Liver (tissue), 3 donors: ENCODE measurements at regions not wholly inside any gene's neighbourhood (a gene's known extent, or its start where the extent isn't known, plus 50 kb on each side); places are given as distances from the start of the nearest gene placed in this dataset.

ENCODE experiments used
- FOXA2 ChIP-seq: IDR thresholded peaks from 2 replicates; pipeline ENCODE4 v1.6.1; 2016; ENCODE audit warnings: antibody characterized with exemption
- GABPA ChIP-seq, 2 donors: IDR thresholded peaks in 1 of 2; conservative IDR thresholded peaks in 1 of 2; 2 replicates each; pipeline ENCODE4 v1.6.1; 2016; ENCODE audit warnings: antibody characterized with exemption in 2 of 2, mild to moderate bottlenecking in 1 of 2, moderate library complexity in 1 of 2
- HNF4G ChIP-seq: IDR thresholded peaks from 2 replicates; pipeline ENCODE4 v1.6.1; 2016; ENCODE audit warnings: antibody characterized with exemption
- JUND ChIP-seq, 2 donors: IDR thresholded peaks; 2 replicates each; pipeline ENCODE4 v1.6.1; 2016; ENCODE audit warnings: antibody characterized with exemption in 2 of 2
- NR2F2 ChIP-seq: IDR thresholded peaks from 2 replicates; pipeline ENCODE4 v1.6.1; 2016; ENCODE audit warnings: antibody characterized with exemption
- RAD21 ChIP-seq, 2 donors: IDR thresholded peaks; 2 replicates each; pipeline ENCODE4 v1.6.1; 2016; ENCODE audit warnings: antibody characterized with exemption in 2 of 2, mild to moderate bottlenecking in 2 of 2
- RXRA ChIP-seq, 2 donors: IDR thresholded peaks; 2 replicates each; pipeline ENCODE4 v1.6.1; 2017 to 2018; ENCODE audit warnings: antibody characterized with exemption in 2 of 2, mild to moderate bottlenecking in 1 of 2
- SP1 ChIP-seq: IDR thresholded peaks from 2 replicates; pipeline ENCODE4 v1.6.1; 2018; ENCODE audit warnings: antibody characterized with exemption, mild to moderate bottlenecking
- TAF1 ChIP-seq: conservative IDR thresholded peaks from 2 replicates; pipeline ENCODE4 v1.6.1; 2016; ENCODE audit warnings: antibody characterized with exemption, mild to moderate bottlenecking
- YY1 ChIP-seq: IDR thresholded peaks from 2 replicates; pipeline ENCODE4 v1.6.1; 2016; ENCODE audit warnings: antibody characterized with exemption, mild to moderate bottlenecking
- TF ChIP-seq, protein P1 (sequence below): fragments of 150-350 bp; IDR thresholded peaks from 2 replicates; pipeline ENCODE4 v1.5.1; 2017; ENCODE audit warnings: improper control_type of control experiment, low read depth, low read length; ENCODE audit not compliant: missing input control
- TF ChIP-seq, protein P2 (sequence below): IDR thresholded peaks from 2 replicates; pipeline ENCODE4 v1.6.1; 2016; ENCODE audit warnings: antibody characterized with exemption, mild to moderate bottlenecking
- TF ChIP-seq, protein P3 (sequence below): IDR thresholded peaks from 2 replicates; pipeline ENCODE4 v1.6.1; 2016; ENCODE audit warnings: antibody characterized with exemption
- donor health status: healthy.
- donor health status: healthy.

DNA sequence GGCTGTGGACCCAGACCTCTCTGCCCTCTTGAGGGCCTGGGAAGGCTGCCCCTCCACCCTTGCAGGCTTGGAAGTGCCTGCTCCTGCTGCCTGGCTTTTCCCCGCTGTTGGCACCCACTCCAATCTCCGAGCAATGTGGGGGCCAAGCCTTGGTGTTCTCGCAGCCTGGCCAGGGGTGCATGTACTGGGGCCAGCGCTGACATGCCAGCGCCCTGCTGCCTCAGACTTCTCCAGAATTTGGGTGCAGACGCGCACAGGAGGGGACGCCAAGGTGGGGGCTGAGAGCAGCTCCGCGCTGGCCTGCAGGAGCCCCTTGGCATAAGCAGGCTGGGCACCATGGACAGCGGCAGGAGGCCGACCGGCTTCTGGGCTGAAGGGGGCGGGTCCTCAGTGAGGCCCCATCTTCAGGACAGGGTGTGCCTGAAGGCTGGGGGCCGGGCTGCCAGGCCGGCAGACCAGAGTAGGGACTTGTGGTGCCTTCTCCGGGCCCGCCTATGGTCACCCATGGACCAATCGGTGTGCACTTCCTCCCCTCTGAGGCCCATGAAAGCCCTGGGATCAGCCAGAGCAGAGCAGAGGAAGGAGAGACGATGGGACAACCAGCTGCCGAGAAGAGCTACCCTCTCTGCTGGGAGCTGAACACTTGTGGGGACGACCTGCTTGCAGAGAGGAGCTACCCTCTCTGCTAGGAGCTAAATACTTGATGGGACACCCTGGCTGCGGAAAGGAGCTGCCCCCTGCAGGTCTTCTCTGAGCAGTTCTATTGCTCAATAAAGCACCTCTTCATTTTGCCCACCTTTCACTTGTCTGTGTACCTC lies 118.3 kb downstream of the DNAAF6 start:
- TF ChIP-seq, protein P1, sequence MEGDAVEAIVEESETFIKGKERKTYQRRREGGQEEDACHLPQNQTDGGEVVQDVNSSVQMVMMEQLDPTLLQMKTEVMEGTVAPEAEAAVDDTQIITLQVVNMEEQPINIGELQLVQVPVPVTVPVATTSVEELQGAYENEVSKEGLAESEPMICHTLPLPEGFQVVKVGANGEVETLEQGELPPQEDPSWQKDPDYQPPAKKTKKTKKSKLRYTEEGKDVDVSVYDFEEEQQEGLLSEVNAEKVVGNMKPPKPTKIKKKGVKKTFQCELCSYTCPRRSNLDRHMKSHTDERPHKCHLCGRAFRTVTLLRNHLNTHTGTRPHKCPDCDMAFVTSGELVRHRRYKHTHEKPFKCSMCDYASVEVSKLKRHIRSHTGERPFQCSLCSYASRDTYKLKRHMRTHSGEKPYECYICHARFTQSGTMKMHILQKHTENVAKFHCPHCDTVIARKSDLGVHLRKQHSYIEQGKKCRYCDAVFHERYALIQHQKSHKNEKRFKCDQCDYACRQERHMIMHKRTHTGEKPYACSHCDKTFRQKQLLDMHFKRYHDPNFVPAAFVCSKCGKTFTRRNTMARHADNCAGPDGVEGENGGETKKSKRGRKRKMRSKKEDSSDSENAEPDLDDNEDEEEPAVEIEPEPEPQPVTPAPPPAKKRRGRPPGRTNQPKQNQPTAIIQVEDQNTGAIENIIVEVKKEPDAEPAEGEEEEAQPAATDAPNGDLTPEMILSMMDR: no peak
- TF ChIP-seq SP1 (no peak), GABPA (IDR thresholded peaks at IDR 0.05 in 1 of 2, conservative IDR thresholded peaks at IDR 0.05 in 1 of 2) (no peak), NR2F2 (no peak), RAD21 (IDR thresholded peaks at IDR 0.05) (peak in 1 of 2 donors; percentile 33), JUND (IDR thresholded peaks at IDR 0.05) (no peak), YY1 (no peak), RXRA (IDR thresholded peaks at IDR 0.05) (no peak), FOXA2 (no peak), TAF1 (no peak), HNF4G (no peak)
- TF ChIP-seq, protein P2, sequence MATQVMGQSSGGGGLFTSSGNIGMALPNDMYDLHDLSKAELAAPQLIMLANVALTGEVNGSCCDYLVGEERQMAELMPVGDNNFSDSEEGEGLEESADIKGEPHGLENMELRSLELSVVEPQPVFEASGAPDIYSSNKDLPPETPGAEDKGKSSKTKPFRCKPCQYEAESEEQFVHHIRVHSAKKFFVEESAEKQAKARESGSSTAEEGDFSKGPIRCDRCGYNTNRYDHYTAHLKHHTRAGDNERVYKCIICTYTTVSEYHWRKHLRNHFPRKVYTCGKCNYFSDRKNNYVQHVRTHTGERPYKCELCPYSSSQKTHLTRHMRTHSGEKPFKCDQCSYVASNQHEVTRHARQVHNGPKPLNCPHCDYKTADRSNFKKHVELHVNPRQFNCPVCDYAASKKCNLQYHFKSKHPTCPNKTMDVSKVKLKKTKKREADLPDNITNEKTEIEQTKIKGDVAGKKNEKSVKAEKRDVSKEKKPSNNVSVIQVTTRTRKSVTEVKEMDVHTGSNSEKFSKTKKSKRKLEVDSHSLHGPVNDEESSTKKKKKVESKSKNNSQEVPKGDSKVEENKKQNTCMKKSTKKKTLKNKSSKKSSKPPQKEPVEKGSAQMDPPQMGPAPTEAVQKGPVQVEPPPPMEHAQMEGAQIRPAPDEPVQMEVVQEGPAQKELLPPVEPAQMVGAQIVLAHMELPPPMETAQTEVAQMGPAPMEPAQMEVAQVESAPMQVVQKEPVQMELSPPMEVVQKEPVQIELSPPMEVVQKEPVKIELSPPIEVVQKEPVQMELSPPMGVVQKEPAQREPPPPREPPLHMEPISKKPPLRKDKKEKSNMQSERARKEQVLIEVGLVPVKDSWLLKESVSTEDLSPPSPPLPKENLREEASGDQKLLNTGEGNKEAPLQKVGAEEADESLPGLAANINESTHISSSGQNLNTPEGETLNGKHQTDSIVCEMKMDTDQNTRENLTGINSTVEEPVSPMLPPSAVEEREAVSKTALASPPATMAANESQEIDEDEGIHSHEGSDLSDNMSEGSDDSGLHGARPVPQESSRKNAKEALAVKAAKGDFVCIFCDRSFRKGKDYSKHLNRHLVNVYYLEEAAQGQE: peak; percentile 96
- TF ChIP-seq, protein P3, sequence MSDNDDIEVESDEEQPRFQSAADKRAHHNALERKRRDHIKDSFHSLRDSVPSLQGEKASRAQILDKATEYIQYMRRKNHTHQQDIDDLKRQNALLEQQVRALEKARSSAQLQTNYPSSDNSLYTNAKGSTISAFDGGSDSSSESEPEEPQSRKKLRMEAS: no peak
